HG02981 (cell line): ENCODE measurements at regions not wholly inside any gene's neighbourhood (a gene's known extent, or its start where the extent isn't known, plus 50 kb on each side); places are given as distances from the start of the nearest gene placed in this dataset.

Experiments
- ATAC-seq: cut with Tn5 transposase; IDR thresholded peaks from one replicate; pipeline ENCODE4 v1.9.1; 2021; ENCODE audit warnings: mild to moderate bottlenecking, moderate library complexity; ENCODE audit not compliant: unreplicated experiment

GRCh38 chr3:18049096-18049495, 306.7 kb upstream of the TBC1D5 start:
- ATAC-seq: no peak

DNA sequence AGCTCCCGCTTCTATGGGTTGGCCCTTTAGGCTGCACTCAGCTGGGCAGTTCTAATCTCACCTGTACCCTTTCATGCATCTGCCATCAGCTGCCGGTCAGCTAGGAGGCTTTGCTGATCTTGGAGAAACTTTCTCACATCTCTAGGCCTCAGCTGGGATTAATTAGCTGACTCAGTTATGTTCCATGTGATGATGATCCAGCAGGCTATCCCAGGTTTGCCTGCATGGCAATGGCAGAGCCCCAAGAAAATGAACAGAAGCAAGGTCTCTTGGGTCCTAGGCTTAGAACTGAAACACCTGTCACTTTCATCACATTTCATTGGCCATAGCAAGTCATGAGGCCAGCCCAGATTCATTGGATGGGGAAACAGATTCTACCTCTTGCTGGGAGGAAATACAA, 304.6 kb upstream of the TBC1D5 start:
- ATAC-seq: no peak

GRCh38 chr3:18046131-18046915, 303.9 kb upstream of the TBC1D5 start:
- no peak for ATAC-seq

- ATAC-seq: no peak
These were observed 302.8 kb upstream of the TBC1D5 start for GRCh38 chr3:18044971-18045880.

DNA sequence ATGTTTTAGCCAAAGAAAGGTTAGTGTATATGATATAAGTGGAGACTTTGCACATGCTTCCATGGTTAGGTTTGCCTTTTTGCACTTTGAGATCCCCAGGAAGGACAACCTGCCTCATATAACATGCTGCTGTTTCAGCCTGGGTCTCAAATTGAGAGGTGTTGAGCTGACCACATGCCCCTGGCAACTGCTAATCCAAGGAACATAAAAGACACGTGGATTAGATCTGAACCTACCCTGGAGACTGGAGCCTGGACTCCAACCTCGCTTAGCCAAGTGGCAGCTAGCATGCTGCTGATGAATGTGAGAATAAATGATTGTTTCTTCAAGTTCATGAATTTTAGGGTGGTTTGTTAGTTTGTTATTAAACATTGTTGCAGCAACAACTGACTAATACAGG, 301.8 kb upstream of the TBC1D5 start:
- no peak for ATAC-seq

- no peak for ATAC-seq
These were observed 294.0 kb upstream of the TBC1D5 start for GRCh38 chr3:18036450-18036815.

- no peak for ATAC-seq
These were observed 293.4 kb upstream of the TBC1D5 start for GRCh38 chr3:18035641-18036449.

DNA sequence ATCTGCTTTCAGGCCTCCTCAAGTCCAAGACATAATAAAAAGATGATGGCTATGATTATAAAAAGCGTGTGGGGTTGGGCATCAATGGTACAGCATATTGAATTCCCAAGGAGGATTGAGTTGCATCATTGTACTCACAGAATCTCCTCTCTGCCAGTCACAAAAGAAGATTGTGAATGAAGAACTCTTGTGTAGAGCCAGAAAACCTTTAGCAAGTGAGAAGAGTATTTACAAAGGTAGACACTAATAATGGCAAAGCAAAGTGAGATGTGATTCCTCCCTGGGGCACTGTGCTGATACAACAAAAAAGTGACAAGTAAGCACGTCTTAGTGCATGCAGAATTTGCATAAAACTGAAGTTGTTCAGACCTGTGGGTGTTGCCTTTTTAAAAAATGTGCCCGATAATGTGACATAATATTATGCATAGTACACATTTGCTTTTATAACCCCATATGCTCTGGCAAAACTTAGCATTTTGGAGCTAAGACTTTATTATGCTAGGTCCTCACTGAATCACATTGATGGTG, 291.2 kb upstream of the TBC1D5 start:
- ATAC-seq: no peak

DNA sequence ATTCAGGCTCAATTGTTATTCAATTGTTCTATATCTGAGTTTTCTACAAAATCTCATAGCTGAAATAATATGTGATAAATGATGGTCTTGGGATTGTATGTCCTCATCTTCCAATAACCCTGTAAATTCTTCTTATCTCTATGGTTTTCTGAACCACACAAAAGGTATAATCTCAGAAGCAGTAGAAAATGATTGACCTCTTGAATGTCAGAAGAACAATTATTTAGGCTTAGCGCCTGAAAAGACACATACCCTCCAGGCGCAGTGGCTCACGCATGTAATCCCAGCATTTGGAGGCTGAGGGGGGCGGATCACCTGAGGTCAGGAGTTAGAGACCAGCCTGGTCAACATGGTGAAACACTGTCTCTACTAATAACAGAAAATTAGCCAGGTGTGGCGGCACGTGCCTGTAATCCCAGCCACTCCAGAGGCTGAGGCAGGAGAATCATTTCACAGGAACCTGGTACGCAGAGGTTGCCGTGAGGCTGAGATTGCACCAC, 288.0 kb upstream of the TBC1D5 start:
- ATAC-seq: no peak

- no peak for ATAC-seq
These were observed 284.9 kb upstream of the TBC1D5 start for GRCh38 chr3:18027161-18027939.

DNA sequence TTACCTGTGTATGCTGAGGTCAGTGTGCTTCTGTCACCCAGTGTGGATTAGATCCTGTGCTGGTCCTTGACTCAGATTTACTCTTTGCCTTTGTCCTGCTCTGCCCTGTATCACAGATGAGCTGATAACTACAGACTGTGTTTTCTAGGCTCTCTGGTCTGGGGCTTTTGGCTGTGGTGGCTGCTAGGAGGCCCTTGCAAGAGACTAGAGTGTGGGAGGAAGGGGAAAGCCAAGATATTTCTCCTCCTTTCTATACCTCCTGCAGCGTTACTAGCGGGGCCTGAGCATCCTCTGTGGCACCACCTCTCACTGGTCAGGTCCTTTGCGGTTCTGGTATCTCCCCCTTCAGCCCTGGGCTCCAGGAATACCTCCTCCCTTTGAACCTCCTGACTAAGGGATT, 282.3 kb upstream of the TBC1D5 start:
- no peak for ATAC-seq

DNA sequence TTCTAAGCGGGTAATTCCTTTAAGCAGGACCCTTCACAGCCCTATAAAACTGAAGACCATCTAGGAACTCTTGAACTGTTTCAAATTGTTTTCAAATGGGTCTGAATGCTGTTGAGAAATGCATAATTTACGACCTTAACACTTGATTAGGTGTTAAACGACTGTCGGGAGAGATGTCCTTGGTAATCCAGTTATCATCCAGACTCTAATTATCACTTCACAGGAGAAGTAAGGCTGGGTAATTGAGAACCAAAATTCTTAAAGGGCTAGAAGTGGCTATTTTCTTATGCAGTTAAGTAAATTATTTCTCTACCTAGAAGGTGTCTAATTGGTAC, 276.7 kb upstream of the TBC1D5 start:
- no peak for ATAC-seq

GRCh38 chr3:18018491-18019160, 276.2 kb upstream of the TBC1D5 start:
- ATAC-seq: no peak

DNA sequence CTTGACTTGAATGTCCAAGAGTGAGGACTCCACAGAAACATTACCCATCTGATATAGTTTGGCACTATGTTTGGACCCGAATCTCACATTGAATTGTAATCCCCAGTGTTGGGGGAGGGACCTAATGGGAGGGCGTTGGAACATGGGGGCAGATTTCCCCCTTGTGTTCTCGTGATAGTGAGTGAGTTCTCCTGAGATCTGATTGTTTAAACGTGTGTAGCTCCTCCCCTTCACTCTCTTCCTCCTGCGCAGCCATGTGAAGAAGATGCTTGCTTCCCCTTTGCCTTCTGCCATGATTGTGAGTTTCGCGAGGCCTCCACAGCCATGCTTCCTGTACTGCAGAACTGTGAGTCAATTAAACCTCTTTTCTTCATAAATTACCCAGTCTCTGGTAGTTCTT, 273.9 kb upstream of the TBC1D5 start:
- no peak for ATAC-seq

DNA sequence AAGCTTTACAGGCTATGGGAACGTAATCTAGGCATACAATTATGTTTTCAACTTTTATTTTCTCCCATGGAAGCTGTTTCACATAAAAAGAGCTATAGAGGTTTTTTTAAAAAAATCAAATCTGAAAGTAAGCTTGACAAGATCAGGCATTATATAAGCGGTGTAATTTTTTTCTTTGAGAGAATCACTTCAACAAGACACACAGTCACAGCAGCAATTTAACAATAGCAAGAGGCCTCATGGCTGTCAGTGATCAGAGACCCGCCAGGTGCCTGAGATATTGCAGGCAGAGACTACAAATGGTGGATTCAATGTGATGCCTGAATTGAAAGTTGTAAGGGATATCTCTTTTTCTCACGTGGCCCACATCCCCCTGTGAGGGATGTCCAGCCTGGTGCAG, 270.5 kb upstream of the TBC1D5 start:
- no peak for ATAC-seq

DNA sequence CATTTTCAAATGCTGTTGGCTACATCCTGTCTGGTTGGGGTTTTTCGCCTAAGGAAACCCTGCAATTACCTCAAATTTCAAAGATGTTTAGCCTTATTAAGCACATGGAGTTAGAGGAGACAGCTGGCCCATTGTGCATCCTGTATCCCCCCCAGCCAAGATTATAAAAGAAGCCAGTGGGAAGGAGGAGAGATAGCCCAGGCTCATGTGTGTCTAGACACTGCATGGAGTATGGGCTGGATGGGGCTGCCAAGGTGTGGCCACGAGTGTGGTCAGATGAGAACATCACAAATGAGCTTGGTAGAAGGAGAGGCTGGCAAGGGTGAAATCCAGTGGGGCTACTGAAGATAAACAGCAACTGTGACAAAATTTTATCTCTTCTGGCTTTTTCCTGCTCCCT, 270.0 kb upstream of the TBC1D5 start:
- ATAC-seq: no peak

- ATAC-seq: no peak
These were observed 269.0 kb upstream of the TBC1D5 start for GRCh38 chr3:18011387-18011786.

- no peak for ATAC-seq
These were observed 267.6 kb upstream of the TBC1D5 start for GRCh38 chr3:18010001-18010400.

DNA sequence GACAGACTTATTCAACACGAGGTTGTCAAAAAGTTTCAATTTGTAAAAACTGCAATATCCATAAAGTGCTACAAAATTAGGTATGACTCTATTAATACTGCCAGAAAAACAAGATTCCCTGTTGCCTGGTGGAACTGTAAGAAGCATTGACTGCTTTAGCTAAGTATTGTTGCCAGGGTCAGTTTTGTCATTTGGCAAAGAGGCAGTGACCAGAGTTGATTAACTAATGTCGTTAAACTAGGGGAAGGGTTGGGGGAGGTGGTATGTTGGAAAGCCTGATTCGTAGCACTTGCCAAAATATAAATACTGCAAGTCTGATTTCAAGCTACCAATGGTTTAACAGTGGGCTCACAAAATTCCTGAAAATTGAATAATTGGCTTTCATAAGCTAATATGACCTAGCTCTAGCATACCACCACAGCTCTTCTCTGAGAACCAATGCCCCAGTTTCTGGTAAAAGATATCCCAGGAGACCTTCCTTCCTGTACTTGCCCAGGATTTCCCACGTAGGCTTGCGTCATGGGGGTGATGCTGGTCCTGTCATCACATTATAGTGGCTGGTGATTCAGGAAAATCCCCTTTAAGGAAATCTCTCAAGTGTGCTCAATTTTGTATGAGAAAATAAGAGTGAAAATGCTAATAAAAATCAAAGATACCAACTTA, 266.4 kb upstream of the TBC1D5 start:
- ATAC-seq: no peak
